ENCODE measurements at regions not wholly inside any gene's neighbourhood (a gene's known extent, or its start where the extent isn't known, plus 50 kb on each side); places are given as distances from the start of the nearest gene placed in this dataset.

- Mint-ChIP-seq H3K9me3 (ENCODE audit: low read depth, unreplicated experiment) (no peaks in the 10 kb centered on the region), H3K27me3 (ENCODE audit: unreplicated experiment) (no peaks in the 10 kb centered on the region), H3K36me3 (ENCODE audit: insufficient read depth, unreplicated experiment) (no peaks in the 10 kb centered on the region), H3K4me1 (ENCODE audit: low read depth, unreplicated experiment) (no peaks in the 10 kb centered on the region), H3K4me3 (ENCODE audit: low read depth, unreplicated experiment) (no peak overlapping the region), H3K27ac (ENCODE audit: unreplicated experiment) (no peak overlapping the region)
- TF ChIP-seq CTCF (IDR thresholded peaks at IDR 0.05; ENCODE audit: unreplicated experiment) = no peak
- CTCF ChIA-PET = no interaction called here
- no peak for DNase-seq
- no TSS peak for BruUV-seq (replicated peaks)
- intact Hi-C loops (cut with micrococcal nuclease; ENCODE audit: unreplicated experiment) = no loop called here
Observed at GRCh38 chr21:15259824-15260223, 195.0 kb upstream of the NRIP1 start.

DNA sequence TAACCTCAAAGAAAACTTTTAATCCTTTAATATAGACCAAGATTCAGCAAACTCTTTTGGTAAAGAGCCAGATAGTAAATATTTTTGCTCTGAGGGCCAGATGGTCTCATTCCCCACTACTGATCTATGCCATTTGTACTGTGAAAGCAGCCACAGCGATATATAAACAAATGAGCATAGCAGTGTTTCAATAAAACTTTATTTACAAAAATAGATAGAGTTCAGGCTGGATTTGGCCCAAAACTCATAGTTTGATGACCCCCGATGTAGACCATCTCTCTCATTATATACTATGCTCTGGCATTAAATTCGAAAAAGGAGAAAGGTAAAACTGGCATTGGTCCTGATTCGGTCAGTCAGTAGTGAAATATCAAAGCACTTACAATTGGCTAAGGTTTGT is 195.8 kb upstream of the NRIP1 start:
- Mint-ChIP-seq H3K4me3 (ENCODE audit: low read depth, unreplicated experiment) (no peak overlapping the region), H3K9me3 (ENCODE audit: low read depth, unreplicated experiment) (no peaks in the 10 kb centered on the region), H3K27ac (ENCODE audit: unreplicated experiment) (no peak overlapping the region), H3K27me3 (ENCODE audit: unreplicated experiment) (no peaks in the 10 kb centered on the region), H3K4me1 (ENCODE audit: low read depth, unreplicated experiment) (no peaks in the 10 kb centered on the region), H3K36me3 (ENCODE audit: insufficient read depth, unreplicated experiment) (no peaks in the 10 kb centered on the region)
- no TSS peak for BruUV-seq (replicated peaks)
- CTCF ChIA-PET = no interaction called here
- intact Hi-C loops (cut with micrococcal nuclease; ENCODE audit: unreplicated experiment) = no loop called here
- no peak for TF ChIP-seq CTCF (IDR thresholded peaks at IDR 0.05; ENCODE audit: unreplicated experiment)
- DNase-seq = no peak

DNA sequence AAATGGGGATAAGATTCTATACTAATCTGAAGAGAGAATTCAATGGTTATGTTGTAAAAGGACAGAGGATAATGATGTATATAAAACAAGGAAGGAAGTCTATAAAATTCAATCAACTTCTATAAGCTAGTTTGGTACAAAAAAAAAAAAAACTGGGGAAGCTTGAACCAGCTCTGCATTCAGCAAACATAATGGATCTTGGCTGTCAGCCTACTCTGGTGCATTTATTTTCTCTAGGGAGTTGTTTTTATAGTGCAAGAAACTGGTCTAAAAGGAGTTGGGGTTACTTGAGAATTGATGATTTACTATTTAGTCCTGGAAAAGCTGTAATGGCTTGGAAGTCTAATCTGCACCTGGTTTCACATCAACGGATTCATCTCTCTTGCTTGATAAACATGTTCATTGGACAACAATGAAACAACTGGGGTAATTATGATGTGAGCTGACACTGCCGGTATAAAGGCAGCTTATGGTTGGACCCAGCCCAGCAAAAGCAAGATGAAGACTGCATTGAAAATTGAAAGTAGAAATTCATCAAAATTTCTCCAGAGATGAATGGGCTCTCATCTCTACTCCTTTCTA is 199.4 kb upstream of the NRIP1 start:
- Mint-ChIP-seq H3K27ac (ENCODE audit: unreplicated experiment) (no peak overlapping the region), H3K4me3 (ENCODE audit: low read depth, unreplicated experiment) (no peak overlapping the region), H3K4me1 (ENCODE audit: low read depth, unreplicated experiment) (no peaks in the 10 kb centered on the region), H3K36me3 (ENCODE audit: insufficient read depth, unreplicated experiment) (no peaks in the 10 kb centered on the region), H3K27me3 (ENCODE audit: unreplicated experiment) (no peaks in the 10 kb centered on the region), H3K9me3 (ENCODE audit: low read depth, unreplicated experiment) (no peaks in the 10 kb centered on the region)
- BruUV-seq (replicated peaks) = no TSS peak
- no peak for DNase-seq
- intact Hi-C loops (cut with micrococcal nuclease; ENCODE audit: unreplicated experiment) = no loop called here
- CTCF ChIA-PET = no interaction called here
- no peak for TF ChIP-seq CTCF (IDR thresholded peaks at IDR 0.05; ENCODE audit: unreplicated experiment)

- DNase-seq = peak; percentile 28
- no TSS peak for BruUV-seq (replicated peaks)
- TF ChIP-seq CTCF (IDR thresholded peaks at IDR 0.05; ENCODE audit: unreplicated experiment) = no peak
- no peaks in the 10 kb centered on the region for H3K36me3 Mint-ChIP-seq (ENCODE audit: insufficient read depth, unreplicated experiment)
- CTCF ChIA-PET = no interaction called here
- intact Hi-C loops (cut with micrococcal nuclease; ENCODE audit: unreplicated experiment) = no loop called here
- H3K27ac Mint-ChIP-seq (ENCODE audit: unreplicated experiment) = no peak overlapping the region
- no peaks in the 10 kb centered on the region for H3K27me3 Mint-ChIP-seq (ENCODE audit: unreplicated experiment)
- H3K4me1 Mint-ChIP-seq (ENCODE audit: low read depth, unreplicated experiment) = no peaks in the 10 kb centered on the region
- H3K4me3 Mint-ChIP-seq (ENCODE audit: low read depth, unreplicated experiment) = no peak overlapping the region
- no peaks in the 10 kb centered on the region for H3K9me3 Mint-ChIP-seq (ENCODE audit: low read depth, unreplicated experiment)
Observed at GRCh38 chr21:15272171-15272570, 207.4 kb upstream of the NRIP1 start.

Measured in Calu3 (cell line).